HepG2 (cell line): ENCODE measurements at regions not wholly inside any gene's neighbourhood (a gene's known extent, or its start where the extent isn't known, plus 50 kb on each side); places are given as distances from the start of the nearest gene placed in this dataset.
A peak's percentile ranks its signal among the peaks of the same experiment; 100 is the strongest.

Source experiments
- ATF5 ChIP-seq: sonication (generic); formaldehyde crosslinking; IDR thresholded peaks from 2 replicates; pipeline ENCODE4 v1.4.0; 2020; ENCODE audit warnings: mild to moderate bottlenecking, low read depth, missing genetic modification reagents
- BHLHE40 ChIP-seq: IDR thresholded peaks from 2 replicates; pipeline ENCODE4 v1.6.1; 2011; ENCODE audit warnings: low read length, improper control_type of control experiment
- CTCF ChIP-seq: sonication (generic); formaldehyde crosslinking; IDR thresholded peaks from 2 replicates; pipeline ENCODE4 v1.5.0; 2020; ENCODE audit warnings: mild to moderate bottlenecking, missing genetic modification reagents, moderate library complexity
- FOSL2 ChIP-seq: sonication (generic); formaldehyde crosslinking; IDR thresholded peaks from 2 replicates; pipeline ENCODE4 v1.4.0; 2020; ENCODE audit warnings: missing genetic modification reagents
- HDAC1 ChIP-seq: sonication (generic); formaldehyde crosslinking; IDR thresholded peaks from 2 replicates; pipeline ENCODE4 v1.5.1; 2020; ENCODE audit warnings: mild to moderate bottlenecking, missing genetic modification reagents
- KAT7 ChIP-seq: IDR thresholded peaks from 2 replicates; pipeline ENCODE4 v1.6.1; 2018; ENCODE audit warnings: borderline replicate concordance, missing compliant biosample characterization
- MEF2D ChIP-seq: sonication (generic); formaldehyde crosslinking; IDR thresholded peaks from 2 replicates; pipeline ENCODE4 v1.5.1; 2020; ENCODE audit warnings: mild to moderate bottlenecking, missing genetic modification reagents
- MYC ChIP-seq: sonication (generic); formaldehyde crosslinking; IDR thresholded peaks from 2 replicates; pipeline ENCODE4 v1.9.0; 2021; ENCODE audit warnings: missing genetic modification reagents, borderline replicate concordance
- NFE2L2 ChIP-seq: fragments of 150-350 bp; IDR thresholded peaks from 2 replicates; pipeline ENCODE4 v1.6.1; 2014; ENCODE audit warnings: low read length
- RFX1 ChIP-seq: fragments of 450-650 bp; IDR thresholded peaks from 2 replicates; pipeline ENCODE4 v1.6.1; 2017
- RXRB ChIP-seq: IDR thresholded peaks from 2 replicates; pipeline ENCODE4 v1.6.1; 2016; ENCODE audit warnings: borderline replicate concordance, missing genetic modification reagents, missing compliant biosample characterization
- SP140L ChIP-seq: sonication (generic); formaldehyde crosslinking; IDR thresholded peaks from 2 replicates; pipeline ENCODE4 v1.4.0; 2020; ENCODE audit warnings: missing genetic modification reagents, borderline replicate concordance
- SRF ChIP-seq: IDR thresholded peaks from 2 replicates; pipeline ENCODE4 v1.6.1; 2011; ENCODE audit warnings: mild to moderate bottlenecking, low read depth, low read length, moderate library complexity
- THAP8 ChIP-seq: sonication (generic); formaldehyde crosslinking; IDR thresholded peaks from 2 replicates; pipeline ENCODE4 v1.5.1; 2020; ENCODE audit warnings: missing genetic modification reagents, mild to moderate bottlenecking, borderline replicate concordance
- ZC3H4 ChIP-seq: sonication (generic); formaldehyde crosslinking; IDR thresholded peaks from 2 replicates; pipeline ENCODE4 v1.4.0; 2020; ENCODE audit warnings: missing genetic modification reagents, borderline replicate concordance
- ZGPAT ChIP-seq: IDR thresholded peaks from 2 replicates; pipeline ENCODE4 v1.6.1; 2016; ENCODE audit warnings: mild to moderate bottlenecking
- ZNF251 ChIP-seq: sonication (generic); formaldehyde crosslinking; IDR thresholded peaks from 2 replicates; pipeline ENCODE4 v1.9.0; 2021; ENCODE audit warnings: mild to moderate bottlenecking, missing genetic modification reagents
- ZNF280D ChIP-seq: sonication (generic); formaldehyde crosslinking; IDR thresholded peaks from 2 replicates; pipeline ENCODE4 v1.5.1; 2020; ENCODE audit warnings: mild to moderate bottlenecking, missing genetic modification reagents
- ZNF337 ChIP-seq: sonication (generic); formaldehyde crosslinking; IDR thresholded peaks from 2 replicates; pipeline ENCODE4 v1.5.1; 2020; ENCODE audit warnings: missing genetic modification reagents, low read depth, mild to moderate bottlenecking, borderline replicate concordance
- ZNF432 ChIP-seq: sonication (generic); formaldehyde crosslinking; IDR thresholded peaks from 2 replicates; pipeline ENCODE4 v1.5.0; 2020; ENCODE audit warnings: missing genetic modification reagents, mild to moderate bottlenecking, borderline replicate concordance
- ZNF577 ChIP-seq: sonication (generic); formaldehyde crosslinking; IDR thresholded peaks from 2 replicates; pipeline ENCODE4 v1.4.0; 2020; ENCODE audit warnings: mild to moderate bottlenecking, low read depth, missing genetic modification reagents, borderline replicate concordance
- ZNF740 ChIP-seq: sonication (generic); formaldehyde crosslinking; IDR thresholded peaks from 2 replicates; pipeline ENCODE4 v1.4.0; 2020; ENCODE audit warnings: missing genetic modification reagents

GRCh38 chr12:132430838-132431774 is 58.8 kb upstream of the FBRSL1 start (continued):
- no peak for TF ChIP-seq THAP8 (CRISPR knock-in tag)
- no peak for TF ChIP-seq ZNF740 (CRISPR knock-in tag)
- TF ChIP-seq ATF5, result no peak
- TF ChIP-seq ZC3H4 (CRISPR knock-in tag), result no peak
- no peak for TF ChIP-seq ZNF337 (CRISPR knock-in tag)
- no peak for TF ChIP-seq SP140L
- 0 out of 2 replicates have a peak, but pooled peaks have one; percentile 4 for TF ChIP-seq HDAC1 (CRISPR knock-in tag)
- no peak for TF ChIP-seq KAT7 (CRISPR knock-in tag)
- TF ChIP-seq ZNF280D (CRISPR knock-in tag), result no peak
- no peak for TF ChIP-seq NFE2L2
- TF ChIP-seq MYC (CRISPR knock-in tag), result no peak
- TF ChIP-seq RXRB, result peak; percentile 17; the same call in 1 of the 2 replicates
- TF ChIP-seq BHLHE40, result peak; percentile 51
- no peak for TF ChIP-seq MEF2D (CRISPR knock-in tag)
- peak; percentile 30; the same call in 1 of the 2 replicates for TF ChIP-seq CTCF (CRISPR knock-in tag)
- TF ChIP-seq SRF, result no peak
- no peak for TF ChIP-seq ZGPAT (CRISPR knock-in tag)
- no peak for TF ChIP-seq FOSL2
- no peak for TF ChIP-seq ZNF251 (CRISPR knock-in tag)
- no peak for TF ChIP-seq RFX1
- TF ChIP-seq ZNF432 (CRISPR knock-in tag), result no peak
- TF ChIP-seq ZNF577 (CRISPR knock-in tag), result no peak
